Lung (tissue), 11 donors: ENCODE measurements at regions not wholly inside any gene's neighbourhood (a gene's known extent, or its start where the extent isn't known, plus 50 kb on each side); places are given as distances from the start of the nearest gene placed in this dataset.
A peak's percentile ranks its signal among the peaks of the same experiment; 100 is the strongest.

Experiments used
- ATAC-seq: fragments of 200-7000 bp; cut with Tn5 transposase; one replicate; pipeline ENCODE4 v1.9.1; 2020; ENCODE audit warnings: moderate number of reproducible peaks; ENCODE audit not compliant: insufficient read depth, low FRiP score
- DNase-seq, 3 donors: peaks; one replicate each; pipeline ENCODE4 v3.0.0-alpha.2; 2013 to 2017
- H3K27ac ChIP-seq, 2 donors: one replicate each; pipeline ENCODE4 v1.5.1; 2013; ENCODE audit warnings: mild to moderate bottlenecking in 2 of 2, moderate library complexity in 2 of 2, control low read depth in 1 of 2, inconsistent platforms in 1 of 2, low read depth in 1 of 2, low read length in 1 of 2
- H3K27me3 ChIP-seq, 3 donors: one replicate each; pipeline ENCODE4 v1.5.1; 2013; ENCODE audit warnings: low read length in 2 of 3; ENCODE audit not compliant: control insufficient read depth in 3 of 3, insufficient read depth in 3 of 3
- H3K36me3 ChIP-seq, 4 donors: one replicate each; pipeline ENCODE4 v1.5.1; 2013; ENCODE audit warnings: low read length in 4 of 4, mild to moderate bottlenecking in 1 of 4, moderate library complexity in 1 of 4; ENCODE audit not compliant: control insufficient read depth in 4 of 4, insufficient read depth in 4 of 4
- H3K4me1 ChIP-seq, 5 donors: one replicate each; pipeline ENCODE4 v1.5.1; 2013; ENCODE audit warnings: low read length in 5 of 5, mild to moderate bottlenecking in 2 of 5, moderate library complexity in 1 of 5; ENCODE audit not compliant: control insufficient read depth in 5 of 5, insufficient read depth in 5 of 5
- H3K4me3 ChIP-seq: one replicate; pipeline ENCODE4 v1.5.1; 2013; ENCODE audit warnings: mild to moderate bottlenecking, control low read depth, moderate library complexity
- H3K9ac ChIP-seq, 2 donors: one replicate each; pipeline ENCODE4 v1.5.1; 2013; ENCODE audit warnings: low read length in 2 of 2, control low read depth in 1 of 2; ENCODE audit not compliant: insufficient read depth in 1 of 2
- H3K9me3 ChIP-seq, 4 donors: one replicate each; pipeline ENCODE4 v1.5.1; 2013; ENCODE audit warnings: low read length in 3 of 4, mild to moderate bottlenecking in 1 of 4, moderate library complexity in 1 of 4; ENCODE audit not compliant: control insufficient read depth in 4 of 4, insufficient read depth in 3 of 4
- CTCF ChIP-seq: IDR thresholded peaks from 2 replicates; pipeline ENCODE4 v1.5.1; 2012; ENCODE audit warnings: mild to moderate bottlenecking; ENCODE audit errors: control extremely low read depth, extremely low read depth
- WGBS, 2 donors: extraction: QIAGEN DNeasy Blood & Tissue Kit; methylation state at CpG; one replicate each; pipeline ENCODE4 v1.1.7; 2013; 5-methylcytosine and 5-hydroxymethylcytosine counted together
- donor health status: control.
- donor health status: control.
- donor health status: Bipolar disorder and iron deficiency.
- donor health status: healthy.
- donor health status: DM: yes; HTN: yes; CAD: no.

GRCh38 chr5:166750376-166750775, 1541.1 kb upstream of the WWC1 start:
- Histone ChIP-seq H3K4me3 (no peak overlapping the region), H3K27me3 (no peaks in the 10 kb centered on the region), H3K4me1 (no peaks in the 10 kb centered on the region), H3K9me3 (no peaks in the 10 kb centered on the region), H3K9ac (no peak overlapping the region), H3K36me3 (no peaks in the 10 kb centered on the region), H3K27ac (no peak overlapping the region)
- TF ChIP-seq CTCF: no peak
- ATAC-seq (no peak), DNase-seq (peak in 2 of 3 donors; percentile 2 to 6)

- no peak for TF ChIP-seq CTCF
- Histone ChIP-seq H3K36me3 (no peaks in the 10 kb centered on the region), H3K9ac (no peak overlapping the region), H3K27ac (no peak overlapping the region), H3K4me3 (no peak overlapping the region), H3K9me3 (no peaks in the 10 kb centered on the region), H3K4me1 (no peaks in the 10 kb centered on the region), H3K27me3 (no peaks in the 10 kb centered on the region)
- no peak for ATAC-seq
- no peak for DNase-seq
Observed at GRCh38 chr5:166758151-166758550, 1533.3 kb upstream of the WWC1 start.

DNA sequence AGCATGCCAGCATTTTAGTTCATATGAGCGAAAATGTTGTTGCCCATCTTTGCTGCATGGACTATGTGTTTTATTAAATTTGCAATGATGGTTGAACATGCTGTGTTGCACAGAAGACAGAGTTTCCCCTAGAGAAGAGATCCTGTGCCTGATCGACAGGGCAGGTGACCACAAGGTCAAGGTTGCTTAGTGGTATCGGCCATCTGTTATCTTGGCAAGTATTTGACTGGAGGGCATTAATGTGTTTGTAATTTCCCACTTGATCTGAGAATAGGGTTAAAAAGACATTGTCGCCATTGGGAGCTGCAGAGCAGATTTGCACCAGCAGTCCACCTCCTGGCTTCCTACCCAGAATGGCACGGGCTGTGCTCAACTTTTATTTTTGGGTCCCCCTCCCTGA, 1523.6 kb upstream of the WWC1 start:
- no peaks in the 10 kb centered on the region for H3K4me1 ChIP-seq
- H3K9me3 ChIP-seq: peaks cover 0 to 3% (median 0%) of the 10 kb centered on the region in 4 donors
- no peak for TF ChIP-seq CTCF
- no peak overlapping the region for H3K27ac ChIP-seq
- no peaks in the 10 kb centered on the region for H3K36me3 ChIP-seq
- DNase-seq (no peak), ATAC-seq (no peak)
- 84 to 90% methylated on average over 5 of the region's 5 CpGs for WGBS, 2 donors
- H3K4me3 ChIP-seq: no peak overlapping the region
- no peaks in the 10 kb centered on the region for H3K27me3 ChIP-seq
- H3K9ac ChIP-seq: no peak overlapping the region

DNA sequence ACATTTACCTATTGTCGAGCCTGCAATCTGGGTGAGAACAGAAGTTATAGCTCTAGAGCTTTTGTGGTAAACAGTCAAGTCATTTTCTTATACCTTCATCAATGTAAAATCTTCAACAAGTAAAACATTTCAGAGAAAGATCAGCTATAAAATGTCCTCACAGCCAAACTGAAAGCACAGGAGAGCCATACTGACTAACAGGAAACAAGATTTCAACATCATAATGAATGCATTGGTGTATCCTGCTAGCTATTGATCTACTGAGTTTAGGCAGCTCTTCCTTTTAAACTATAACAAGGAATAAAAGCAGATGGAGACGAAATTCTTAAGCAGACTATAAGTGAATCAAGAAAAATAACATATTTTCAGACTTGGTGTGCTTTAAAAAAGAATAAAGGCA, 1522.9 kb upstream of the WWC1 start:
- H3K27me3 ChIP-seq: no peaks in the 10 kb centered on the region
- no peak overlapping the region for H3K27ac ChIP-seq
- peaks cover 0 to 3% (median 0%) of the 10 kb centered on the region in 4 donors for H3K9me3 ChIP-seq
- DNase-seq (no peak), ATAC-seq (no peak)
- 50 to 62% methylated on average over 2 of the region's 2 CpGs for whole genome bisulfite sequencing, 2 donors
- no peaks in the 10 kb centered on the region for H3K4me1 ChIP-seq
- no peak for TF ChIP-seq CTCF
- no peak overlapping the region for H3K9ac ChIP-seq
- H3K36me3 ChIP-seq: no peaks in the 10 kb centered on the region
- no peak overlapping the region for H3K4me3 ChIP-seq
